ENCODE measurements at regions not wholly inside any gene's neighbourhood (a gene's known extent, or its start where the extent isn't known, plus 50 kb on each side); places are given as distances from the start of the nearest gene placed in this dataset.

DNA sequence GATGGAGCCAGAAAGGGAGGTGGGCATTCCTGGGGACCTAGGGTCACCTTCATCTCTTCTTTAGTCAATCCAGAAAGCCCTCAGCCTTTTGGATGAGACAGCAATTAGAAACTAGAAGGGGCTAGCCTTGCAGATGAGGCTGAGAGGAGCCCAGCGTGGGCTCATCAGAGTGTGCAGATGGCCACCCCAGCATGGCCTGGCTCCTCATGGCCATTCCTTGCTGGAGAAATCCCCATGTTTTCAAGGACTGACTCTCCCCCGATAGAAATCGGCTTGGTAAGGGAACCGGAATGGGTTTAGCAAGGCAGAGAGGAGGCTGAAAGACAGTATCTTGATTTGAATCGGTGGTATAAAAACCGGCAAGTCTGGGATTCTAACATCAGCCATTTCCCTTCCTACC is 274.6 kb downstream of the BUD13 start (continued):
- TF ChIP-seq ZNF331 (CRISPR knock-in tag; IDR thresholded peaks at IDR 0.05; ENCODE audit: low read depth) (no peak), CREB1 (CRISPR knock-in tag; IDR thresholded peaks at IDR 0.05; ENCODE audit: low read depth) (no peak), EZH2 (IDR thresholded peaks at IDR 0.05; ENCODE audit: low read depth, unreplicated experiment) (no peak), STAT1 (IDR thresholded peaks at IDR 0.05; ENCODE audit: unreplicated experiment) (no peak), EZH2phosphoT487 (IDR thresholded peaks at IDR 0.05; ENCODE audit: unreplicated experiment) (no peak)
- TF ChIP-seq, protein P1, sequence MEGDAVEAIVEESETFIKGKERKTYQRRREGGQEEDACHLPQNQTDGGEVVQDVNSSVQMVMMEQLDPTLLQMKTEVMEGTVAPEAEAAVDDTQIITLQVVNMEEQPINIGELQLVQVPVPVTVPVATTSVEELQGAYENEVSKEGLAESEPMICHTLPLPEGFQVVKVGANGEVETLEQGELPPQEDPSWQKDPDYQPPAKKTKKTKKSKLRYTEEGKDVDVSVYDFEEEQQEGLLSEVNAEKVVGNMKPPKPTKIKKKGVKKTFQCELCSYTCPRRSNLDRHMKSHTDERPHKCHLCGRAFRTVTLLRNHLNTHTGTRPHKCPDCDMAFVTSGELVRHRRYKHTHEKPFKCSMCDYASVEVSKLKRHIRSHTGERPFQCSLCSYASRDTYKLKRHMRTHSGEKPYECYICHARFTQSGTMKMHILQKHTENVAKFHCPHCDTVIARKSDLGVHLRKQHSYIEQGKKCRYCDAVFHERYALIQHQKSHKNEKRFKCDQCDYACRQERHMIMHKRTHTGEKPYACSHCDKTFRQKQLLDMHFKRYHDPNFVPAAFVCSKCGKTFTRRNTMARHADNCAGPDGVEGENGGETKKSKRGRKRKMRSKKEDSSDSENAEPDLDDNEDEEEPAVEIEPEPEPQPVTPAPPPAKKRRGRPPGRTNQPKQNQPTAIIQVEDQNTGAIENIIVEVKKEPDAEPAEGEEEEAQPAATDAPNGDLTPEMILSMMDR (conservative IDR thresholded peaks at IDR 0.05; ENCODE audit: low read depth in 2 of 2) = no peak

DNA sequence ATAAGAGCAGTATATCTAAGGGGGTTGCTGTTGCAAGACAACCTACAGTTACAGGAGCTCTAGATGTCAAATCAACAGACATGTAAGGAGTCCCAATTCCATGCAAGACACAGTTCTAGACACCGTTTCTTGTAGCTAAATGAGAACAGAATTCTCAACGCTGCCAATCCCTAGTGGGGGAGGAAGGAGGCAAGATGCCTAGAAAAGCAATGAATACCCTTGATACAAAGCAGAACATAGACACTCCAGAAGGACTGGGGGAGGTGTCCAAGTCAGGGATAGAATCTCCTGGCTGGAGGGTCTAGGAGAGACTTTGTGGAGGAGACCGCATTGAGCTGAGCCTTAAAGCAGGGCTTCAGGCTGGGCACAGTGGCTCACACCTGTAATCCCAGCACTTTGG is 280.2 kb downstream of the BUD13 start:
- TF ChIP-seq, protein P2, sequence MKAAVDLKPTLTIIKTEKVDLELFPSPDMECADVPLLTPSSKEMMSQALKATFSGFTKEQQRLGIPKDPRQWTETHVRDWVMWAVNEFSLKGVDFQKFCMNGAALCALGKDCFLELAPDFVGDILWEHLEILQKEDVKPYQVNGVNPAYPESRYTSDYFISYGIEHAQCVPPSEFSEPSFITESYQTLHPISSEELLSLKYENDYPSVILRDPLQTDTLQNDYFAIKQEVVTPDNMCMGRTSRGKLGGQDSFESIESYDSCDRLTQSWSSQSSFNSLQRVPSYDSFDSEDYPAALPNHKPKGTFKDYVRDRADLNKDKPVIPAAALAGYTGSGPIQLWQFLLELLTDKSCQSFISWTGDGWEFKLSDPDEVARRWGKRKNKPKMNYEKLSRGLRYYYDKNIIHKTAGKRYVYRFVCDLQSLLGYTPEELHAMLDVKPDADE (IDR thresholded peaks at IDR 0.05) = no peak
- TF ChIP-seq, protein P3, sequence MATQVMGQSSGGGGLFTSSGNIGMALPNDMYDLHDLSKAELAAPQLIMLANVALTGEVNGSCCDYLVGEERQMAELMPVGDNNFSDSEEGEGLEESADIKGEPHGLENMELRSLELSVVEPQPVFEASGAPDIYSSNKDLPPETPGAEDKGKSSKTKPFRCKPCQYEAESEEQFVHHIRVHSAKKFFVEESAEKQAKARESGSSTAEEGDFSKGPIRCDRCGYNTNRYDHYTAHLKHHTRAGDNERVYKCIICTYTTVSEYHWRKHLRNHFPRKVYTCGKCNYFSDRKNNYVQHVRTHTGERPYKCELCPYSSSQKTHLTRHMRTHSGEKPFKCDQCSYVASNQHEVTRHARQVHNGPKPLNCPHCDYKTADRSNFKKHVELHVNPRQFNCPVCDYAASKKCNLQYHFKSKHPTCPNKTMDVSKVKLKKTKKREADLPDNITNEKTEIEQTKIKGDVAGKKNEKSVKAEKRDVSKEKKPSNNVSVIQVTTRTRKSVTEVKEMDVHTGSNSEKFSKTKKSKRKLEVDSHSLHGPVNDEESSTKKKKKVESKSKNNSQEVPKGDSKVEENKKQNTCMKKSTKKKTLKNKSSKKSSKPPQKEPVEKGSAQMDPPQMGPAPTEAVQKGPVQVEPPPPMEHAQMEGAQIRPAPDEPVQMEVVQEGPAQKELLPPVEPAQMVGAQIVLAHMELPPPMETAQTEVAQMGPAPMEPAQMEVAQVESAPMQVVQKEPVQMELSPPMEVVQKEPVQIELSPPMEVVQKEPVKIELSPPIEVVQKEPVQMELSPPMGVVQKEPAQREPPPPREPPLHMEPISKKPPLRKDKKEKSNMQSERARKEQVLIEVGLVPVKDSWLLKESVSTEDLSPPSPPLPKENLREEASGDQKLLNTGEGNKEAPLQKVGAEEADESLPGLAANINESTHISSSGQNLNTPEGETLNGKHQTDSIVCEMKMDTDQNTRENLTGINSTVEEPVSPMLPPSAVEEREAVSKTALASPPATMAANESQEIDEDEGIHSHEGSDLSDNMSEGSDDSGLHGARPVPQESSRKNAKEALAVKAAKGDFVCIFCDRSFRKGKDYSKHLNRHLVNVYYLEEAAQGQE (IDR thresholded peaks at IDR 0.05; ENCODE audit: unreplicated experiment) = no peak
- no peak for TF ChIP-seq CREB1 (CRISPR knock-in tag; IDR thresholded peaks at IDR 0.05; ENCODE audit: low read depth)
- no peak overlapping the region for H3K4me2 ChIP-seq
- H4K20me1 ChIP-seq (replicated peaks; ENCODE audit: insufficient read depth) = no peaks in the 10 kb centered on the region
- peaks cover 11% of the 10 kb centered on the region for H3K27me3 Mint-ChIP-seq (ENCODE audit: insufficient read depth, low read depth, poor library complexity)
- peaks cover 4% of the 10 kb centered on the region for H3K4me1 Mint-ChIP-seq
- no peaks in the 10 kb centered on the region for H3K36me3 Mint-ChIP-seq (ENCODE audit: low read depth)
- no peak overlapping the region; the same call in 1 of the 2 replicates for H3K27ac Mint-ChIP-seq
- no peak overlapping the region for H3K4me3 ChIP-seq
- H3K4me1 ChIP-seq (ENCODE audit: insufficient read depth) = no peaks in the 10 kb centered on the region
- no peak overlapping the region for H3K27ac ChIP-seq (ENCODE audit: low read depth)
- no peaks in the 10 kb centered on the region; the same call in 1 of the 2 replicates for H3K9me2 ChIP-seq (ENCODE audit: insufficient read depth)
- DNase-seq (ENCODE audit: low spot score) (no peak), ATAC-seq (no peak)
- no peaks in the 10 kb centered on the region for H3F3A ChIP-seq (replicated peaks; ENCODE audit: low read depth)
- no peaks in the 10 kb centered on the region for H3K9me3 Mint-ChIP-seq
- no peak overlapping the region for H3K4me3 Mint-ChIP-seq
- H3K79me2 ChIP-seq (replicated peaks; ENCODE audit: insufficient read depth) = no peaks in the 10 kb centered on the region
- no peak overlapping the region for H2AFZ ChIP-seq
- H3K36me3 ChIP-seq (ENCODE audit: insufficient read depth) = no peaks in the 10 kb centered on the region
- peaks cover 15% of the 10 kb centered on the region for H3K27me3 ChIP-seq (ENCODE audit: insufficient read depth)
